Epithelial cell of proximal tubule (primary cell): ENCODE measurements at regions not wholly inside any gene's neighbourhood (a gene's known extent, or its start where the extent isn't known, plus 50 kb on each side); places are given as distances from the start of the nearest gene placed in this dataset.

Source experiments
- DNase-seq: peaks from one replicate; pipeline ENCODE4 v3.0.0-alpha.2; 2011; ENCODE audit warnings: low read depth
- H3K4me3 ChIP-seq: 2 replicates; pipeline ENCODE4 v1.5.1; 2011; ENCODE audit warnings: low read depth, mild to moderate bottlenecking, low read length
- CTCF ChIP-seq: conservative IDR thresholded peaks from 2 replicates; pipeline ENCODE4 v1.5.1; 2012; ENCODE audit warnings: low read depth, mild to moderate bottlenecking, low read length

DNA sequence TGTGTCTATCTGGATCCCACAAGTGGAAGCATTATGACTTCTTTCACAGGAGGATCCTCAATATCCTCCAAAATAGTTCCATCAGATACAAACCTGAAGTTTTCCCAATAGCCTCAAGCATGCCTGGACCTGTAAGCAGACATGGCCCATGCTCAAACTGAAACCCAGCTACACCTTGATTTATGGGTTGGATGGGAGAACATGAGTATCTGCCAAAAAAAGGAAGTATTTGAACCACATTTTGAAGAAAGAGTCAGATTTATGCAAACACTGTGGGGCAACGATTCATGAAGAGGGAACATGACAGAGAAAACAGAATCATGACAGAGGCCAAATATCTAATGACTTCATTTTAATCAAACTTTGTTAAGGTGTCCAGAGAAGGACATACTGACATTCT, 351.0 kb upstream of the NFIA start:
- DNase-seq = no peak
- TF ChIP-seq CTCF = no peak
- H3K4me3 ChIP-seq = no peak overlapping the region

DNA sequence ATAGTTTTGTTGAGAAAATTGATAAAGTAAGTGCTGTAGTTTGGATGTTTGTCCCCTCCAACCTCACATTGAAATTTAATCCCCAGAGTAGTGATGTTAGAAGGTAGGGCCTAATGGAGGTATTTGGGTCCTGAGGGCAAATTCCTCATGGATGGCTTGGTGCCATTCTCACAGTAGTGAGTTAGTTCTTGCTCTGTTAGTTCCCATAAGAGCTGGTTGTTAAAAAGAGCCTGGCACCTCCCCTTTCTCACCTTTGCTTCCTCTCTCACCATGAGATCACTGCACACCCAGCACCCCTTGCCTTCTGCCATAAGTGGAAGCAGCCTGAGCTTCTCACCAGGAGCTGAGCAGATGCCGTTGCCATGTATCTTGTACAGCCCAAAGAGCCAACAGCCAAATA, 354.8 kb upstream of the NFIA start:
- TF ChIP-seq CTCF = no peak
- DNase-seq = peak; percentile 47
- no peak overlapping the region for H3K4me3 ChIP-seq

DNA sequence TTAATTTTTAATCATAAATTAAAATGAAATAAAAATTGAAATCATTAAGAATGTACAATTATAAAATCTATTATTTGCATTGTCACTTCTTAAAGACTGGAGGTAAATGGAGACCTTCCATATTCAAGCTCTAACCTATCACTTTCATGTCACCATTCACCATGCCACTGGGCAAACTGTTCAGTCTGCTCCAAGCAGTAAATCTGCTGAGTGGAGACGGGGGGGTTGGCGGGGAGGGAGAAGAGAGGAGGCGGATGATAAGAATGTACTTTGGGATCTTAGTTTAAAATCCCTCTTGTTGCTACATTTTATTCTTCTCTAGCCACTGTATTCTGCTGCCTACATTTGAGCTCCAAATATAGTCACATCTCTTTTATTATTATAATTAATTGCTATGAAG, 365.9 kb upstream of the NFIA start:
- no peak for DNase-seq
- no peak overlapping the region for H3K4me3 ChIP-seq
- TF ChIP-seq CTCF = no peak

- no peak for DNase-seq
- H3K4me3 ChIP-seq = no peak overlapping the region
- TF ChIP-seq CTCF = no peak
These were observed 366.4 kb upstream of the NFIA start for GRCh38 chr1:60715970-60716369.

GRCh38 chr1:60709426-60709825, 372.9 kb upstream of the NFIA start:
- TF ChIP-seq CTCF = no peak

GRCh38 chr1:60705026-60705425, 377.3 kb upstream of the NFIA start:
- DNase-seq = no peak
- no peak for TF ChIP-seq CTCF
- H3K4me3 ChIP-seq = no peak overlapping the region

More at GRCh38 chr1:60709426-60709825, 372.9 kb upstream of the NFIA start:
- no peak overlapping the region for H3K4me3 ChIP-seq
- DNase-seq = no peak

- no peak for TF ChIP-seq CTCF
- no peak overlapping the region for H3K4me3 ChIP-seq
- no peak for DNase-seq
These were observed 379.2 kb upstream of the NFIA start for GRCh38 chr1:60703155-60703554.
